Vagina (tissue), 2 donors: ENCODE measurements at regions not wholly inside any gene's neighbourhood (a gene's known extent, or its start where the extent isn't known, plus 50 kb on each side); places are given as distances from the start of the nearest gene placed in this dataset.

Experiments used
- POLR2A ChIP-seq, 2 donors: fragments of 450-650 bp; IDR thresholded peaks; one replicate each; pipeline ENCODE4 v1.6.1; 2017; ENCODE audit warnings: antibody characterized with exemption in 2 of 2, mild to moderate bottlenecking in 2 of 2, moderate library complexity in 2 of 2
- POLR2AphosphoS5 ChIP-seq, 2 donors: sonication (generic); formaldehyde crosslinking; IDR thresholded peaks; one replicate each; pipeline ENCODE4 v1.9.0; 2017; ENCODE audit warnings: antibody characterized with exemption in 2 of 2, mild to moderate bottlenecking in 2 of 2, low read depth in 1 of 2; ENCODE audit not compliant: insufficient read depth in 1 of 2
- TF ChIP-seq, protein P1 (sequence below), 3 experiments: fragments of 450-650 bp in 2 of 3; fragments of 200-600 bp in 1 of 3; sonication (generic) in 1 of 3; IDR thresholded peaks; one replicate each; pipeline ENCODE4 v1.5.1; 2017 to 2019; ENCODE audit warnings: antibody characterized with exemption in 3 of 3, mild to moderate bottlenecking in 2 of 3, moderate library complexity in 2 of 3

- no peak for TF ChIP-seq POLR2A (IDR thresholded peaks at IDR 0.05)
- TF ChIP-seq, protein P1, sequence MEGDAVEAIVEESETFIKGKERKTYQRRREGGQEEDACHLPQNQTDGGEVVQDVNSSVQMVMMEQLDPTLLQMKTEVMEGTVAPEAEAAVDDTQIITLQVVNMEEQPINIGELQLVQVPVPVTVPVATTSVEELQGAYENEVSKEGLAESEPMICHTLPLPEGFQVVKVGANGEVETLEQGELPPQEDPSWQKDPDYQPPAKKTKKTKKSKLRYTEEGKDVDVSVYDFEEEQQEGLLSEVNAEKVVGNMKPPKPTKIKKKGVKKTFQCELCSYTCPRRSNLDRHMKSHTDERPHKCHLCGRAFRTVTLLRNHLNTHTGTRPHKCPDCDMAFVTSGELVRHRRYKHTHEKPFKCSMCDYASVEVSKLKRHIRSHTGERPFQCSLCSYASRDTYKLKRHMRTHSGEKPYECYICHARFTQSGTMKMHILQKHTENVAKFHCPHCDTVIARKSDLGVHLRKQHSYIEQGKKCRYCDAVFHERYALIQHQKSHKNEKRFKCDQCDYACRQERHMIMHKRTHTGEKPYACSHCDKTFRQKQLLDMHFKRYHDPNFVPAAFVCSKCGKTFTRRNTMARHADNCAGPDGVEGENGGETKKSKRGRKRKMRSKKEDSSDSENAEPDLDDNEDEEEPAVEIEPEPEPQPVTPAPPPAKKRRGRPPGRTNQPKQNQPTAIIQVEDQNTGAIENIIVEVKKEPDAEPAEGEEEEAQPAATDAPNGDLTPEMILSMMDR (IDR thresholded peaks at IDR 0.05) = no peak
- TF ChIP-seq POLR2AphosphoS5 (IDR thresholded peaks at IDR 0.05; ENCODE audit: insufficient read depth in 1 of 2, low read depth in 1 of 2) = no peak
Measured at GRCh38 chr13:65697843-65698242, 1532.3 kb downstream of the PCDH9 start.
